ENCODE measurements at regions not wholly inside any gene's neighbourhood (a gene's known extent, or its start where the extent isn't known, plus 50 kb on each side); places are given as distances from the start of the nearest gene placed in this dataset.
"Not testable (repeated sequence)": the region's sequence is repeated elsewhere in the genome, so short reads cannot be mapped to it uniquely, and the experiment has no call there.

GRCh38 chr2:89243114-89243700 lies 551.7 kb downstream of the RPIA start:
- H3K4me3 ChIP-seq (ENCODE audit: control insufficient read depth, low read depth, low read length); DNase-seq (ENCODE audit: low read depth): not testable (repeated sequence)
- peak; percentile 24 for TF ChIP-seq CTCF (IDR thresholded peaks at IDR 0.05; ENCODE audit: control insufficient read depth, insufficient read depth, low read depth, low read length, missing control alignments)

- not testable (repeated sequence) for DNase-seq (ENCODE audit: low read depth); H3K4me3 ChIP-seq (ENCODE audit: control insufficient read depth, low read depth, low read length)
These were observed 552.9 kb downstream of the RPIA start for GRCh38 chr2:89244407-89244806.

GRCh38 chr2:89245478-89245877 lies 554.0 kb downstream of the RPIA start:
- H3K4me3 ChIP-seq (ENCODE audit: control insufficient read depth, low read depth, low read length), result not testable (repeated sequence)

GRCh38 chr2:89246027-89246426 lies 554.6 kb downstream of the RPIA start:
- not testable (repeated sequence) for DNase-seq (ENCODE audit: low read depth); H3K4me3 ChIP-seq (ENCODE audit: control insufficient read depth, low read depth, low read length)

More at GRCh38 chr2:89245478-89245877, 554.0 kb downstream of the RPIA start:
- DNase-seq (ENCODE audit: low read depth), result not testable (repeated sequence)

GRCh38 chr2:89246620-89247019 lies 555.1 kb downstream of the RPIA start:
- DNase-seq (ENCODE audit: low read depth), result peak; percentile 16
- not testable (repeated sequence) for H3K4me3 ChIP-seq (ENCODE audit: control insufficient read depth, low read depth, low read length)

- DNase-seq (ENCODE audit: low read depth), result not testable (repeated sequence)
These were observed 563.5 kb downstream of the RPIA start for GRCh38 chr2:89255013-89255412.

GRCh38 chr2:89273443-89273842 lies 582.0 kb downstream of the RPIA start:
- H3K4me3 ChIP-seq (ENCODE audit: control insufficient read depth, low read depth, low read length); DNase-seq (ENCODE audit: low read depth): not testable (repeated sequence)

More at GRCh38 chr2:89255013-89255412, 563.5 kb downstream of the RPIA start:
- H3K4me3 ChIP-seq (ENCODE audit: control insufficient read depth, low read depth, low read length), result not testable (repeated sequence)

GRCh38 chr2:89280536-89280935 lies 589.1 kb downstream of the RPIA start:
- not testable (repeated sequence) for DNase-seq (ENCODE audit: low read depth); H3K4me3 ChIP-seq (ENCODE audit: control insufficient read depth, low read depth, low read length)

- DNase-seq (ENCODE audit: low read depth); H3K4me3 ChIP-seq (ENCODE audit: control insufficient read depth, low read depth, low read length): not testable (repeated sequence)
These were observed 595.1 kb downstream of the RPIA start for GRCh38 chr2:89286448-89287080.

GRCh38 chr2:89287084-89287483 lies 595.6 kb downstream of the RPIA start:
- not testable (repeated sequence) for H3K4me3 ChIP-seq (ENCODE audit: control insufficient read depth, low read depth, low read length); DNase-seq (ENCODE audit: low read depth)

- not testable (repeated sequence) for H3K4me3 ChIP-seq (ENCODE audit: control insufficient read depth, low read depth, low read length); DNase-seq (ENCODE audit: low read depth)
These were observed 600.3 kb downstream of the RPIA start for GRCh38 chr2:89291717-89292298.

GRCh38 chr2:89293399-89293798 lies 601.9 kb downstream of the RPIA start:
- DNase-seq (ENCODE audit: low read depth); H3K4me3 ChIP-seq (ENCODE audit: control insufficient read depth, low read depth, low read length): not testable (repeated sequence)

- DNase-seq (ENCODE audit: low read depth); H3K4me3 ChIP-seq (ENCODE audit: control insufficient read depth, low read depth, low read length): not testable (repeated sequence)
These were observed 602.9 kb downstream of the RPIA start for GRCh38 chr2:89294335-89294734.

GRCh38 chr2:89296820-89297398 lies 605.4 kb downstream of the RPIA start:
- not testable (repeated sequence) for H3K4me3 ChIP-seq (ENCODE audit: control insufficient read depth, low read depth, low read length); DNase-seq (ENCODE audit: low read depth)

GRCh38 chr2:89299196-89299595 lies 607.7 kb downstream of the RPIA start:
- H3K4me3 ChIP-seq (ENCODE audit: control insufficient read depth, low read depth, low read length); DNase-seq (ENCODE audit: low read depth): not testable (repeated sequence)

GRCh38 chr2:89305623-89306022 lies 614.1 kb downstream of the RPIA start:
- not testable (repeated sequence) for DNase-seq (ENCODE audit: low read depth)

GRCh38 chr2:89306869-89307637 lies 615.6 kb downstream of the RPIA start:
- not testable (repeated sequence) for DNase-seq (ENCODE audit: low read depth)

More at GRCh38 chr2:89305623-89306022, 614.1 kb downstream of the RPIA start:
- not testable (repeated sequence) for H3K4me3 ChIP-seq (ENCODE audit: control insufficient read depth, low read depth, low read length)

More at GRCh38 chr2:89306869-89307637, 615.6 kb downstream of the RPIA start:
- H3K4me3 ChIP-seq (ENCODE audit: control insufficient read depth, low read depth, low read length), result not testable (repeated sequence)

All from AG09309 (cell line).